ENCODE measurements at regions not wholly inside any gene's neighbourhood (a gene's known extent, or its start where the extent isn't known, plus 50 kb on each side); places are given as distances from the start of the nearest gene placed in this dataset.

DNA sequence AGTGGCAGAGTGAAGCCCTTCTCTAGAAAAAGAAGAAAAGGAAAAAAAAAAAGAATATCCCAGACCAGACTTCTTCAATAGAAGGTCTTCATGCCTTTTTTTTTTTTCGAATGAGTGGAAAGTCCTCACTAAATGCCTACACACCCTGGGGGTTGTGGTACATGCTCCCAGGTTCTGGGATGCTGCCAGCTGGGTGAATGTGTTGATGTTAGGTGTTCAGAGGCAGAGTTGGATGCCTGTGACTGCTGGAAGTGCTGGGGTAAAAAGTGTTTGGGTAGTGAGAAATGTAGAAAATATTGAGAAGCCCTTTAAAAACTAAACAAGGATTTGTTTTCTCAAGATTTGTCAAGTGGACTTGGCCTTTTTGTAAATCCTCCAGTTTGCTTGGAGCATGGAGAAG, 318.6 kb downstream of the SLC4A3 start:
- H3K14ac ChIP-seq (ENCODE audit: low read length in 2 of 2) = no peak overlapping the region
- H3K18ac ChIP-seq (ENCODE audit: low read depth in 1 of 2, low read length in 2 of 2) = no peak overlapping the region
- H3K23ac ChIP-seq (ENCODE audit: low read length in 2 of 2) = no peak overlapping the region
- no peak overlapping the region for H2AFZ ChIP-seq (ENCODE audit: low read depth, low read length)
- no peak overlapping the region for H3K4ac ChIP-seq (ENCODE audit: low read depth in 1 of 2, low read length in 2 of 2)
- H4K91ac ChIP-seq (ENCODE audit: low read length) = no peak overlapping the region
- H3K36me3 ChIP-seq (ENCODE audit: control insufficient read depth in 1 of 2, insufficient read depth in 2 of 2, low read depth in 1 of 2, low read length in 2 of 2) = no peaks in the 10 kb centered on the region
- no peak overlapping the region for H2BK5ac ChIP-seq (ENCODE audit: low read depth, low read length, poor library complexity, severe bottlenecking)
- WGBS = no CpG with 5 or more reads among the region's 1 CpG
- H3K4me3 ChIP-seq (ENCODE audit: insufficient read depth in 1 of 2, low read depth in 1 of 2, low read length in 2 of 2) = no peak overlapping the region
- H3K27me3 ChIP-seq (ENCODE audit: control insufficient read depth in 1 of 2, insufficient read depth in 1 of 2, low read length in 2 of 2) = no peaks in the 10 kb centered on the region
- H3K9me3 ChIP-seq (ENCODE audit: control insufficient read depth, low read length) = no peaks in the 10 kb centered on the region
- H4K8ac ChIP-seq (ENCODE audit: low read length) = no peak overlapping the region
- H2AK5ac ChIP-seq (ENCODE audit: low read length, severe bottlenecking) = no peak overlapping the region
- no peaks in the 10 kb centered on the region for H3K79me1 ChIP-seq (replicated peaks; ENCODE audit: low read length, poor library complexity, severe bottlenecking)
- no peak overlapping the region for H2BK120ac ChIP-seq (ENCODE audit: low read depth, low read length)
- H3K9ac ChIP-seq (ENCODE audit: low read length) = no peak overlapping the region
- no peak overlapping the region for H2BK12ac ChIP-seq (ENCODE audit: low read length in 2 of 2)
- H3K27ac ChIP-seq (ENCODE audit: low read length, poor library complexity, severe bottlenecking) = no peak overlapping the region
- no peak overlapping the region for H3K4me2 ChIP-seq (ENCODE audit: low read length, poor library complexity, severe bottlenecking)
- H3K4me1 ChIP-seq (ENCODE audit: control insufficient read depth, insufficient read depth, low read depth, low read length) = peaks cover 3% of the 10 kb centered on the region
- H2BK15ac ChIP-seq (ENCODE audit: low read depth, poor library complexity, severe bottlenecking) = no peak overlapping the region
- no peak for DNase-seq

DNA sequence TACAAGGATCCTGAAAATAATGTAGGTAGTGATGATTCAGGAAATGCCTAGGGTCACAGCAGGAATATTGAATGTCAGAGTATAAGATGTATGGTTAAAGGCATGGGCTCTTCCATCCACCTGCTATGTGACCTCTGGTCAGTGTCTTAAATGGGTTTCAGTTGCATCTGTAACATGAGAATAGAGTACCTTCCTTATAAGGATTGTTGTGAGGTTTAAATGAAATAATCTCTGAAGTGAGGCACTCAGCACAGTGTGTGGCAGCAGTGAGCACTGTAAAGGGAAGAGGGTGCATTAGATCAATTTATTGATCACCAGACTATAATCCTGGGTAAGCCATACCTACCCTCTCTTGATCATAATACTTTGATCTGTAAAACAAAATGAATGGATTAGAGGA, 319.1 kb downstream of the SLC4A3 start:
- no peaks in the 10 kb centered on the region for H3K27me3 ChIP-seq (ENCODE audit: control insufficient read depth in 1 of 2, insufficient read depth in 1 of 2, low read length in 2 of 2)
- H2BK5ac ChIP-seq (ENCODE audit: low read depth, low read length, poor library complexity, severe bottlenecking) = no peak overlapping the region
- H2BK120ac ChIP-seq (ENCODE audit: low read depth, low read length) = no peak overlapping the region
- no peak overlapping the region for H3K4me2 ChIP-seq (ENCODE audit: low read length, poor library complexity, severe bottlenecking)
- H3K36me3 ChIP-seq (ENCODE audit: control insufficient read depth in 1 of 2, insufficient read depth in 2 of 2, low read depth in 1 of 2, low read length in 2 of 2) = no peaks in the 10 kb centered on the region
- no peak overlapping the region for H4K8ac ChIP-seq (ENCODE audit: low read length)
- H3K9ac ChIP-seq (ENCODE audit: low read length) = no peak overlapping the region
- no peaks in the 10 kb centered on the region for H3K79me1 ChIP-seq (replicated peaks; ENCODE audit: low read length, poor library complexity, severe bottlenecking)
- no peak overlapping the region for H3K4ac ChIP-seq (ENCODE audit: low read depth in 1 of 2, low read length in 2 of 2)
- no peak overlapping the region for H3K14ac ChIP-seq (ENCODE audit: low read length in 2 of 2)
- H2AK5ac ChIP-seq (ENCODE audit: low read length, severe bottlenecking) = no peak overlapping the region
- no peak overlapping the region for H3K4me3 ChIP-seq (ENCODE audit: insufficient read depth in 1 of 2, low read depth in 1 of 2, low read length in 2 of 2)
- H3K23ac ChIP-seq (ENCODE audit: low read length in 2 of 2) = no peak overlapping the region
- no peak overlapping the region for H2BK15ac ChIP-seq (ENCODE audit: low read depth, poor library complexity, severe bottlenecking)
- H3K18ac ChIP-seq (ENCODE audit: low read depth in 1 of 2, low read length in 2 of 2) = no peak overlapping the region
- no peaks in the 10 kb centered on the region for H3K9me3 ChIP-seq (ENCODE audit: control insufficient read depth, low read length)
- peaks cover 3% of the 10 kb centered on the region for H3K4me1 ChIP-seq (ENCODE audit: control insufficient read depth, insufficient read depth, low read depth, low read length)
- no peak for DNase-seq
- H2AFZ ChIP-seq (ENCODE audit: low read depth, low read length) = no peak overlapping the region
- H2BK12ac ChIP-seq (ENCODE audit: low read length in 2 of 2) = no peak overlapping the region
- H3K27ac ChIP-seq (ENCODE audit: low read length, poor library complexity, severe bottlenecking) = no peak overlapping the region
- H4K91ac ChIP-seq (ENCODE audit: low read length) = no peak overlapping the region

DNA sequence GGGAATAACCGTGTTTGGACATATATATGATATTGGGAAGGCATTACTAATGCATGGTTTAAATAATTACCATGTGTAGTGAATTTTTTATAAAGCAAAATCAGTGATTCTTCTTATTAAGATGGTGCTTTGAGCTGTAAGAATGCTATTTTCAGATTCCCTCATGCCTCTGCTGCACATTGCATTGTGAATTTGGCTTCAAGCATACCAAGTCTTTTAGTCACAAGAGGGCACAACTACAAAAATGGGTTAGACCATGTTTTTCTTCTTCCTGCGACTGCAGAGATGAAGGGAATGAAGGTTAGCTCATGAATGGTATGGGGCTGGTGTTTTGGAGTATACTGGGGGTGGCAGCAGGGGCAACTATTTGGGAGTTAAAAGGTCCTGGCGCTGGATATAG, 320.1 kb downstream of the SLC4A3 start:
- Histone ChIP-seq H2BK5ac (ENCODE audit: low read depth, low read length, poor library complexity, severe bottlenecking) (no peak overlapping the region), H2AFZ (ENCODE audit: low read depth, low read length) (no peak overlapping the region), H2BK12ac (ENCODE audit: low read length in 2 of 2) (no peak overlapping the region), H2BK15ac (ENCODE audit: low read depth, poor library complexity, severe bottlenecking) (no peak overlapping the region), H3K36me3 (ENCODE audit: control insufficient read depth in 1 of 2, insufficient read depth in 2 of 2, low read depth in 1 of 2, low read length in 2 of 2) (no peaks in the 10 kb centered on the region), H3K4me1 (ENCODE audit: control insufficient read depth, insufficient read depth, low read depth, low read length) (peaks cover 3% of the 10 kb centered on the region), H2AK5ac (ENCODE audit: low read length, severe bottlenecking) (no peak overlapping the region), H4K91ac (ENCODE audit: low read length) (no peak overlapping the region), H3K27me3 (ENCODE audit: control insufficient read depth in 1 of 2, insufficient read depth in 1 of 2, low read length in 2 of 2) (no peaks in the 10 kb centered on the region), H3K14ac (ENCODE audit: low read length in 2 of 2) (no peak overlapping the region), H3K79me1 (replicated peaks; ENCODE audit: low read length, poor library complexity, severe bottlenecking) (no peaks in the 10 kb centered on the region), H3K9ac (ENCODE audit: low read length) (no peak overlapping the region), H4K8ac (ENCODE audit: low read length) (no peak overlapping the region), H3K27ac (ENCODE audit: low read length, poor library complexity, severe bottlenecking) (no peak overlapping the region), H3K4me3 (ENCODE audit: insufficient read depth in 1 of 2, low read depth in 1 of 2, low read length in 2 of 2) (no peak overlapping the region), H2BK120ac (ENCODE audit: low read depth, low read length) (no peak overlapping the region), H3K18ac (ENCODE audit: low read depth in 1 of 2, low read length in 2 of 2) (no peak overlapping the region), H3K23ac (ENCODE audit: low read length in 2 of 2) (no peak overlapping the region), H3K9me3 (ENCODE audit: control insufficient read depth, low read length) (no peaks in the 10 kb centered on the region), H3K4me2 (ENCODE audit: low read length, poor library complexity, severe bottlenecking) (no peak overlapping the region), H3K4ac (ENCODE audit: low read depth in 1 of 2, low read length in 2 of 2) (no peak overlapping the region)
- 87% methylated on average over 2 of the region's 3 CpGs for WGBS
- DNase-seq = no peak

DNA sequence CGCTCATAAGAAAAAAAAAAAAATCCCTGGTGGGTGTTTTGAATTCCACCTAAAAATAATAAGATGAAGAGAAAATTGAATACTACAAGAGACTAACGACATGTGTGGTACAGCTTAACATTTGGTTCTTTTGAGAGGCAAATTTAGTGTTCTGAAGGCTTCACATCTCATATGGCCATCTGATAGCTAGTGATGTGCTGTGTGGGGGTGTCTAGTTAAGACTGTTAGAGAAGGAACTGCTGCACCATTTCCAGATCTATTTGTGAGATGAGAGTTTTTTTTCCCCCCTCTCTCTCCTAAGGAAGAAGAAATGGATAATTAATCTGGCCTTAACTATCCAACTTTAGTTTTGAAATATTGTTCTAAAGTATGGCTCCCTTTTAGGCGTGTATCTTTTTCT, 321.6 kb downstream of the SLC4A3 start:
- Histone ChIP-seq H3K36me3 (ENCODE audit: control insufficient read depth in 1 of 2, insufficient read depth in 2 of 2, low read depth in 1 of 2, low read length in 2 of 2) (no peaks in the 10 kb centered on the region), H3K27me3 (ENCODE audit: control insufficient read depth in 1 of 2, insufficient read depth in 1 of 2, low read length in 2 of 2) (no peaks in the 10 kb centered on the region), H3K4me3 (ENCODE audit: insufficient read depth in 1 of 2, low read depth in 1 of 2, low read length in 2 of 2) (no peak overlapping the region), H2BK120ac (ENCODE audit: low read depth, low read length) (no peak overlapping the region), H4K8ac (ENCODE audit: low read length) (no peak overlapping the region), H3K14ac (ENCODE audit: low read length in 2 of 2) (no peak overlapping the region), H2BK5ac (ENCODE audit: low read depth, low read length, poor library complexity, severe bottlenecking) (no peak overlapping the region), H3K4me1 (ENCODE audit: control insufficient read depth, insufficient read depth, low read depth, low read length) (peaks cover 3% of the 10 kb centered on the region), H3K9me3 (ENCODE audit: control insufficient read depth, low read length) (no peaks in the 10 kb centered on the region), H3K79me1 (replicated peaks; ENCODE audit: low read length, poor library complexity, severe bottlenecking) (no peaks in the 10 kb centered on the region), H3K9ac (ENCODE audit: low read length) (no peak overlapping the region), H2BK15ac (ENCODE audit: low read depth, poor library complexity, severe bottlenecking) (no peak overlapping the region), H3K18ac (ENCODE audit: low read depth in 1 of 2, low read length in 2 of 2) (no peak overlapping the region), H3K4me2 (ENCODE audit: low read length, poor library complexity, severe bottlenecking) (no peak overlapping the region), H3K27ac (ENCODE audit: low read length, poor library complexity, severe bottlenecking) (no peak overlapping the region), H3K23ac (ENCODE audit: low read length in 2 of 2) (no peak overlapping the region), H4K91ac (ENCODE audit: low read length) (no peak overlapping the region), H2AK5ac (ENCODE audit: low read length, severe bottlenecking) (no peak overlapping the region), H3K4ac (ENCODE audit: low read depth in 1 of 2, low read length in 2 of 2) (no peak overlapping the region), H2AFZ (ENCODE audit: low read depth, low read length) (no peak overlapping the region), H2BK12ac (ENCODE audit: low read length in 2 of 2) (no peak overlapping the region)
- WGBS = 76% methylated on average over 2 of the region's 3 CpGs
- no peak for DNase-seq

Data from mesenchymal stem cell (in vitro differentiated cells and primary cell).